GM18499 (cell line): ENCODE measurements at regions not wholly inside any gene's neighbourhood (a gene's known extent, or its start where the extent isn't known, plus 50 kb on each side); places are given as distances from the start of the nearest gene placed in this dataset.
"Not testable (repeated sequence)": the region's sequence is repeated elsewhere in the genome, so short reads cannot be mapped to it uniquely, and the experiment has no call there.

Source experiments
- ATAC-seq: cut with Tn5 transposase; IDR thresholded peaks from one replicate; pipeline ENCODE4 v1.9.1; 2021; ENCODE audit warnings: moderate number of reproducible peaks; ENCODE audit not compliant: insufficient read depth, unreplicated experiment

- ATAC-seq, result no peak
Observed at GRCh38 chr6:179340-179950, 112.8 kb upstream of the DUSP22 start.

GRCh38 chr6:180091-180694 is 112.1 kb upstream of the DUSP22 start:
- not testable (repeated sequence) for ATAC-seq

DNA sequence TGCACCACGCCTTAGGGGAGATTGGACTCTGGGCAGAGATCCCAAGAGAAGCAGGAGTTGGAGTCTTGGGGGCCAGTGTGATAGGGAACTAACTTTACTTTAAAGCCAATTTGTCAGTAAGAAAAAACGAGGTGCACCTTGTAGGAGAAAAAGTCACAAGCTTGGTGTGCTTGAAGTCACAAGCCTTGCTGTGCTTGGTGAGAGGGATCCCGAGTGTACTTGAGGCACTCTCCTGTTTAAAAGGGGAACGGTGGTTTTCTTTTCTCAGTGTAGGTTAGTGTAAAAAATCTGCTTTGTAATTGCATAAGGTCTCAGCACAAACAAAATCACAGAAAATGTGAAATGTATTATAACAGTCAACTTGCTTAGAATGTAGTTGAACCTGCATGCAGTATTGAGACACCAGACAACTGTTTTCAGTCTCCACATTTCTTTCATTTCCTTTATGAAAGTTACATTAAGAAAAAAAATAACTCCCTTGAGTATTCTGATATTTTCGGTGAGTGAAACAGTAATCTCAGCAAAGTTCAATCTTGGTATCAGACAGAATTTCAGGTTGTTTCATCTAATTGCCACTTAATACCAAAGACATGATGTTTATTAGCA is 111.1 kb upstream of the DUSP22 start:
- ATAC-seq, result no peak

- no peak for ATAC-seq
Observed at GRCh38 chr6:183668-184067, 108.6 kb upstream of the DUSP22 start.

DNA sequence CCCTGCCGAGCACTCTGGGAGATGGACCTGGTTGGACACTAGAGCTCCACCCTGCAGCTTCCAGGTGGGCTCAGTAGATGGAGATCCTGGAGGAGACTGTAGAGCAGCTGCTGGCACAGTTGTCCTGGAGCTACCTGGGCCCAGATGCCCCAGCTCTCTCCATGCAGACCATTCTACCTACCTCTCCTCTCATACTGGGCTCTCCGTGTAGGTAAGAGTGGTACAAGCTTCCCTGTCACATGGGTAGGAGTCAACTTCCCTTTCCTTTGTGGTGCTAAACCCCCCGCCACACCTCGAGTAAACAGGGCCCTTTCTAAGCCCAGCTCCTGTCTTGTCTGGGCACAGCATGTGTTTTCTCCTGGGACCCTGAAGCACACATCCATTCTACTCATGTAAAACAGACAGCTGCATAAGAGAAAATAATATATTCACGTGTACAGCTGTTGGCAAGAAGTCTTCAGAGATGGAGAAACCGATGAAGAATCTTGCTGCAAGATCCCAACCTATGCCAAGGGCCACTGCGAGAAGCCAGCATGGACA is 108.1 kb upstream of the DUSP22 start:
- ATAC-seq, result no peak

- ATAC-seq, result no peak
Observed at GRCh38 chr6:186340-186965, 105.8 kb upstream of the DUSP22 start.

GRCh38 chr6:187210-187861 is 105.0 kb upstream of the DUSP22 start:
- no peak for ATAC-seq

DNA sequence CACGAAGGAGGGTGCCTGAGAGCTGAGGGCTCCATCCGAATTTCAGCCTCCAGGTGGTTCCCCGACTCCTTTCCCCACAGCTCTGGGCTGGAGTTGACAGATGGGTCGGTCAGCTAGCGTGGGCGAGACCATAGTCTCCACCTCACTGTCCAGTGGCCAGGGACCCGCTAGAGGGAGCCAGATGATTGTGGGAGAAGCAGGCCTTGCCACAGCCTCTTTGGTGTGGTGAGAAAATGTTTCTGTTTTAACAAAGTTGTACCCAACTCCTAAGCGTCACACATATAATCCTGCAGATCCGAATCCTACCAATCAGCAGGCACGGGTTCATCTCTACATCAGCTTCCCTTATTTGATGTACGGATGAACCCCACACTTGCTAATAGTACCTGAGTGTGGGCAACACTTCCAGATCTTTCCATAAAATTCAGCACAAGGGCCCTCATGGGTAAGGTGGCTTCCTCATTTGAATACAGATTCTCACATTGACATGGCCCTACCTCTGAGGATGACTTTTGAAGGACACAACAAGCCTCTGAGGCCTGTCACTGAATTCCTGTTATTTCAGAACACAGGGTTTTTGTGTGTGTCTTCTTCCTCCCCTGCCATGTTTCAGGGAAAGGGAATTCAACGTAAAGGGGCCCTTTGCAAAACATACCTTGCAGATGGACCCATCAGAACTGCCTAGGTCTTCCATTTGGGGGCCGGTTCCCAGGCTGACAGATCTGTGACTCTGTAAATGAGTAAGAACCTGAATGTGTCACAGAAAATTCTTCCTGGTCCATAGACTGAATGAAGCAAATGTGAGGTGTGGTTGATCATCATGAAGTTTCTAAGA is 103.2 kb upstream of the DUSP22 start:
- ATAC-seq, result peak; percentile 48

- no peak for ATAC-seq
Observed at GRCh38 chr6:189676-190075, 102.6 kb upstream of the DUSP22 start.

- ATAC-seq, result no peak
Observed at GRCh38 chr6:190596-191395, 101.5 kb upstream of the DUSP22 start.

- ATAC-seq, result no peak
Observed at GRCh38 chr6:191487-192312, 100.6 kb upstream of the DUSP22 start.

DNA sequence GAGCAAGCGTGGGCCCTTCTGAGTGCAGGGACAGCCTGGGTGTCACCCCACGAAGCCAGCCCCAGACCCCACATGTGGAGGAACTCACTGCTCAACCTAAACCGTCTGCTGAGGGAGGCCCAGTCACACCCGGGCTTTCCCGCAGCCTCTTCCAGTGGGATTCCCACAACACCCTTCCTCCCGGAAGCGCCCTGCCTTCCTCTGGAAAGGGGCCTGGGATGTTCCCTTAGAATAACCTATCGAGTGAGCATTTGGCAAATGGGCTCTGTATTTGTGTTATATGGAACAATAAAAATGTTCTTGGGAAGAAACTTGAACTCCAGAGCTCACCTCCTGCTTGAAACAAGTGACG is 100.0 kb upstream of the DUSP22 start:
- no peak for ATAC-seq

DNA sequence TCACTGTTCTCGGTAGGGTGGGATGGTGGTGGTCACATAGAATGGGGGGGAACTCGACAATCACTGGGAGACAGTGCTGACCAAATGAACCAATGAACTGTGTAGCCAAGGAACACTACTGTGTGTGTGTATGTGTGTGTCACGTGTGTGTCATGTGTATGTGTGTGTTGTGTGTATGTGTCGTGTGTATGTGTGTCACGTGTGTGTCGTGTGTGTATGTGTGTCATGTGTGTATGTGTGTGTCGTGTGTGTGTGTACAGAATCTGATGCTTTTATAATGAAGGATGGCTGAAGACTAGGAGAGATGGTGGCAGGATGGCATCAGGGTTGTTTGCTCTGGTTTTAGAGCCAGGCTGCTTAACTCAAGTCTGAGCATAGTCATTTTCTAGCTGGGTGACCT is 99.1 kb upstream of the DUSP22 start:
- ATAC-seq, result no peak

- no peak for ATAC-seq
Observed at GRCh38 chr6:193773-194310, 98.4 kb upstream of the DUSP22 start.

DNA sequence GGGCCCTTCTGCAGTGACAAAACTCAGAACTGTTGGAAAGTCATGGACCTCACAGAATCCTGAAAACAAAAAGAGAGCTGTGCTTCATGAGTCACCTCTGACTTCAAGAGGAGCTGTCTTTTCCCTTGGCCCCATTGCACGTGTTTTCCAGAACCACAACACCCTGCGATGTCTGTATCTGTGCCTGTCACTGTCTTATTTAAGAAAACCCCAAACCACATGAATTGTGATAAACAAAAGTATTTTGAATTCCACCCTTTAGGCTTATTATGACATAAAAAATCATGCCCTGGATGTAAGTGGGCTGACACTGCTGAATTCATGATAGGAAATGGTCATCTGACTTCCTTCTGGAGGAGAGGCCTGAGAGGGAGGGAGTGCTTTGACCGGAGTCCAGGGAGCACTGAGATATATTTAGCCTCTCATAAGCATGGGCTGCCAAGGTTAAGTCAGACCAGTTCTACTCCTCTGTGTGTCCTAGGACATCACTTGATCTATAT is 96.4 kb upstream of the DUSP22 start:
- ATAC-seq, result no peak

DNA sequence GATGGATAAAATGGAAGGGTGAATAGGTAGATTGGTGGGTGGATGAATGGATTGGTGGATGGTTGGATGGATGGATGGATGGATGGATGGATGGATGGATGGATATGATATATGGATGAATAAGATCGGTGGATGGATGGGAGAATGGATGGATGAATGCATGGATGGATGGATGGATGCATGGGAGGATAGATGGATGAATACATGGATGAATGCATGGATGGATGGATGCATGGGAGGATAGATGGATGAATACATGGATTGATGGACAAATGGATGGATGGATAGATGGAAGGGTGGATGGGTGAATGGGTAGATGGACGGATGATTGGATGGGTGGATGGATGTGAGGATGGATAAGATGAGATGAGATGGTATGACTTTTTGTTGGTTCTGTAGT is 95.7 kb upstream of the DUSP22 start:
- no peak for ATAC-seq

GRCh38 chr6:203661-204060 is 88.6 kb upstream of the DUSP22 start:
- no peak for ATAC-seq

GRCh38 chr6:206264-206663 is 86.0 kb upstream of the DUSP22 start:
- no peak for ATAC-seq
